Fibroblast of skin of left biceps (primary cell): ENCODE measurements at regions not wholly inside any gene's neighbourhood (a gene's known extent, or its start where the extent isn't known, plus 50 kb on each side); places are given as distances from the start of the nearest gene placed in this dataset.

Source experiments
- DNase-seq, 2 experiments: peaks; one replicate each; pipeline ENCODE4 v3.0.0-alpha.2; 2013; ENCODE audit warnings: low read depth in 2 of 2

GRCh38 chr2:9082158-9082557 lies 78.7 kb upstream of the MBOAT2 start:
- DNase-seq, result no peak

GRCh38 chr2:9081750-9082149 lies 78.3 kb upstream of the MBOAT2 start:
- no peak for DNase-seq

DNA sequence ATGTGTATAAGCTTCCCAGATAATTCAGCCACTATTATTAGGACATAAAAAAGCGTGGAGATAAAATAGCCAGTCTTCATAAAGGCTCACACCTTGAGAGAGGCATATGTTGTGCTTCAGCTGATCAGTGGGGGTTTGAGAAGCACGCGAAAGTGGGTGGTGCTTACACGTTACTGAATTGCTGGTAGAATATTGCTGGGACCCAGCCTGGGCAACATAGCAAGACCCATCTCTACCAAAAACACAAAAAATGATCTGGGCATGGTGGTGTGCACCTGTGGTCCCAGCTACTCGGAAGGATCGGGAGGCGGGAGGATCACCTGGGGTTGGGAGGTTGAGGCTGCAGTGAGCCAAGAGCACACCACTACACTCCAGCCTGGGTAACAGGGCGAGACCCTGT lies 74.9 kb upstream of the MBOAT2 start:
- no peak for DNase-seq

- DNase-seq, result no peak
Observed at GRCh38 chr2:9077691-9078090, 74.2 kb upstream of the MBOAT2 start.

DNA sequence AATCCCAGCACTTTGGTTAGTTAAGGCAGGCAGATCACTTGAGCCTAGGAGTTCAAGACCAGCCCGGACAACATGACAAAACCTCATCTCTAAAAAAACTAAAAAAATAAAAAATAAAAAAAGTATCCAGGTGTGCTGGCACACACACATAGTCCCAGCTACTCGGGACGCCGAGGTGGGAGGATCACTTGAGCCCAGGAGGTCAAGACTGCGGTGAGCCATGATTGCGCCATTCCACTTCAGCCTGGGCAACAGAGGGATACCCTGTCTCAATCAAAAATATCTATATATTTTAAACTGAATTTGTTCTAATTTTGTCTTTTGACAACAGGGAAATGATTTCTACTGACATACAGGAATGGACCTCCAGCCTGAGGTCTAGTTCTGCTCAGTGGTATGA lies 73.3 kb upstream of the MBOAT2 start:
- no peak for DNase-seq

DNA sequence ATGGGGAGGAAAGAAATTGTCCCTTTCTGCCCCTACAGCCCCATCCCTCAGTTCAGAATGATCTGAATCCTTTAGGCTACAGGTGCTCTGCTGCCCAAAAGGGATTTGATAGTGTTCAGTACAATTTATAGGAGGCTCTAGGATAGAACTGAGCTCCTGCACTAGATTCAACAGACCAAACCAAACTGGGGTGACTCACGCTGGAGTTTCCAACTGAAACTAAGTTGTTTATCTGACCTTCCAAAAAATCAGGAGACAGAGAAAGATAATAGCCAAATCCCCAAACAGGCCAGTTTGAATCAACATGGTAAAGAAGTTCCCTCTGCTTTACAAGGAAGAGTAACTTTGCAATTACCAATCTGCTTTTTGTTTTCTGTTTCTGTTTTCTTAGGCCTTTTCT lies 72.7 kb upstream of the MBOAT2 start:
- DNase-seq, result no peak

GRCh38 chr2:9074930-9075329 lies 71.4 kb upstream of the MBOAT2 start:
- no peak for DNase-seq

- DNase-seq, result no peak
Observed at GRCh38 chr2:9071584-9072124, 68.2 kb upstream of the MBOAT2 start.

DNA sequence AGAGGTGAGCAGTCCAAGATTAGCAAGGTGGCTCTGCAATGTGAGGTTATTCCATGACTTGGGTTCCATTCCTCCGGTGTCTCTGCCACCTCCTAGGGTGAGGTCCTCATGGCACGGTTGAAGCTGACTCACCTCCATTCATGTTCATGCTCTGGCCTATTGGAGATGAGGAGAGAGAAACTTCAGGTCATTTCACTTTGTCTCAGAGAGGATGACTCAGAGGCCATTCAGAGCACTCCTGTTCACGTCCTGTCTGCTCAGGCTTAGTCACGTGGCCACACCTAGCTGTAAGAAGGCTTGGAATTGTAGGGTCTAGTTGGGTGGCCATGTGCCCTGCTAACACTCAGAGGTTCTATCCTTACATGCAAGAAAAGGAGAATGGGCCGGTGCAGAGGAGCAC lies 67.5 kb upstream of the MBOAT2 start:
- DNase-seq, result no peak

DNA sequence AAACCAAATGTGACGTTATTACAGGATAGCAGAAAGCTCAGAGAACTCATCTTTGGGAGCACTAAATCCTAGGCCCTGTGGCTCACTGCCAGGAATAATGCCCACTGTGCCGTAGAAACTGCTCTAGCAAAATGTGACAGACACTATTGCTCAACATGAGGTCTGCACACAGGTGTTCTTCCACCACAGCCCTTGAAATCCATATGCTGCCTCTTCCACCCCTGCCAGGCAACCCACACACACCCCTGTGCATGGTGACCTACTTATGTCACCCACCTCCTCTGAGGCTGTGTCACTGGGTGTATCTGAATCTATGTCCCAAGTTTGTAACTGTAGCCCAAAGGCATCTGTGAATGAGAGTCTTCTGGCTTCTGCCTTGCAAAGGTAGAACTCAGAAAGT lies 66.1 kb upstream of the MBOAT2 start:
- DNase-seq, result no peak

- no peak for DNase-seq
Observed at GRCh38 chr2:9065901-9066300, 62.4 kb upstream of the MBOAT2 start.

DNA sequence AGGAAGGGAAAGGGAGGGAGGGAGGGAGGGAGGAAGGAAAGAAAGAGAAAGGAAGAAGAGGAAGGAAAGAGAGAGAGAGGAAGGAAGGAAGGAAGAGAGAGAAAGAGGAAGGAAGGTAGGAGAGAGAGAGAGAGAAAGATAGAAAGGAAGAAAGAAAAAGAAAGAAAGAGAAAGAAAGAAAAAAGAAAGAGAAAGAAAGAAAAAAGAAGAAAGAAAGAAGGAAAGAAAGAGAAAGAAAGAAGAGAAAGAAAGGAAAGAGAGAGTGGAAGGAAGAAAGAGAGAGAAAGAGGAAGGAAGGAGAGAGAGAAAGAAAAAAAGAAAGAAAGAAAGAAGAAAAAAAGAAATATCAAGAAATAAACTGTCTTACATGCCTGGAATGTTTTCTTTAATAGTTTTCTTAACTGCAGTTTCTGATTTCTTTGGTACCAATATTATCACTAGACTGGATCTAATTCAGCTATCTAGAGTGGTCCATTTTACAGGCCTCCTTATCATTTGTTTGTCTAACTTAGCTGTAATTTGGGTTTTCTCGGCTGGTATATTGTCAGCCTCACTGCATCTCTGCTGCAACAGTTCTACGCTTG lies 59.6 kb upstream of the MBOAT2 start:
- DNase-seq, result no peak

DNA sequence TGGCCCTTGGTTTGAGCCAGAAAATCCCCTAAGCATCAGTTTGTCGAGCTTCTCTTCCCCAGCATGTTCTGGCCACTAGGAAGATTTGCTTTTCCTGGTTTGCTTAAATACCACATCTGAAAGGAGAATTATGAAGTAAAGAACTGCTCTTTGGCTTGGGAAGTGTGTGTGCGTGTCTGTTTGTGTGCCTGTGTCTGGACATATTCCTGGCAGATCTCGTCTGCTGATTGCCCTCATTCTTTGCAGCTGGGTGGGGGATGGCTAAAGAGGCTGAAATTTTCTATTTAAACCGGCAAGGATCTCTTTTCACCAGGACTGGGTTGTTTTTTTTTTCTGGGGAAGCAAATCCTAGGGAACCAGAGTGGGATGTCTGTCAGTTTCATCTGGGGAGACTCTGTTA lies 57.3 kb upstream of the MBOAT2 start:
- no peak for DNase-seq

DNA sequence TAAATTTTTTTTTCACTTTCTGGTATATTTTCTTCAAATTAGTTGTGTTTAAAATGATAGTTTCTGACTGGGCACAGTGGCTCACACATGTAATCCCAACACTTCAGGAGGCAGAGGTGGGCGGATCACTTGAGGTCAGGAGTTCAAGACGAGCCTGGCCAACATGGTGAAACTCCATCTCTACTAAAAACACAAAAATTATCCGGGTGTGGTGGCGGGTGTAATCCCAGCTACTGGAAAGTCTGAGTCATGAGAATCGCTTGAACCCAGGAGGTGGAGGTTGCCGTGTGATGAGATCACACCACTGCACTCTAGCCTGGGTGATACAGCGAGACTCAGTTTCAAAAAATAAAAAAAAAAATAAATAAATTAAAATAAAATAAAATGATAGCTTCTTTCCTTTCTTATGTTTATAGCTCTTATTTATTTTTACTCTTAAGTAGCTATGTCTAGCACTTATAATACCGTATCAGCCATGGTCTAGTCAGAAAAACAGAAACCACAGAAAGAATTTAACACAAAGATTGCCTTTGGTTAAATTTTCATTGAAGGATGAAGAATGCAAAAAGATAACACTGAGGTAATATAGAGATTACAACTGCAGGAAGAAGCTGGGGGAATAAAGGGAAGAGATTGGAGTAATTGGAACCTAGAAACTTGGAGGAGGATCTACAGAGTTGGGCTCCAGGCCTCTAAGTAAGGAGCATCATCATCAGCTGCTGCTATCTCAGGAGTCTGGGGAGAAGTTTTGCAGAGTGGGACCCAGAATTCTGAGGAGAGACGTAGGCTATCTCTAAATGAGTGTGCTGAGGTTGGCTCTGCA lies 54.7 kb upstream of the MBOAT2 start:
- DNase-seq, result no peak

GRCh38 chr2:9055471-9055870 lies 52.0 kb upstream of the MBOAT2 start:
- DNase-seq, result no peak

DNA sequence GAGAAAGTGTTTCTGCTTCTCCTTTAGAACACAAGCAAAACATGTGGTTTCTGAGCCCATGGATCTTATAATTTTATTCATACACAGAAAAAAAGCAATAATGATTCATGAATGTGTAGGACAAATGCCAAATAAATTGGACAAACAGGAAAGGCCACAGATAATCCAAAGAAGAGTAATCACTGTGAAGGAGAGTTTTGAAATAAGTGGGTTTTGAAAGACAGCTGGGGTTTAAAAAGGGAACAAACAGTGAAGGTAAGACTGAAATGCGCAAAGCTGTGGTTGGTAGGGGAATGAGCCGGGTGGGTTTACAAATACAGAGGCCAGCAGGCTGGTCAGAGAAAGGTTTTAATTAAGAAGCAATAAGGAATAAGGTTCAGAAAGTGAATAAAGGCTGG lies 50.0 kb upstream of the MBOAT2 start:
- DNase-seq, result no peak
